Trophoblast cell (in vitro differentiated cells and primary cell): ENCODE measurements at regions not wholly inside any gene's neighbourhood (a gene's known extent, or its start where the extent isn't known, plus 50 kb on each side); places are given as distances from the start of the nearest gene placed in this dataset.

ENCODE experiments used
- DNase-seq, 2 donors: peaks; one replicate each; pipeline ENCODE4 v3.0.0-alpha.2; 2016
- H2AFZ ChIP-seq: 2 replicates; pipeline ENCODE4 v1.6.1; 2013; ENCODE audit warnings: low read length, moderate library complexity, mild to moderate bottlenecking; ENCODE audit not compliant: insufficient read depth, poor library complexity
- H2AK5ac ChIP-seq: 2 replicates; pipeline ENCODE4 v1.6.1; 2013; ENCODE audit warnings: mild to moderate bottlenecking, low read length
- H2BK120ac ChIP-seq: 2 replicates; pipeline ENCODE4 v1.6.1; 2013; ENCODE audit warnings: low read length, mild to moderate bottlenecking, moderate library complexity; ENCODE audit not compliant: insufficient read depth, poor library complexity
- H2BK12ac ChIP-seq: 2 replicates; pipeline ENCODE4 v1.6.1; 2013; ENCODE audit warnings: mild to moderate bottlenecking, low read length, moderate library complexity
- H2BK5ac ChIP-seq: 2 replicates; pipeline ENCODE4 v1.6.1; 2013; ENCODE audit warnings: low read length, low read depth, moderate library complexity, mild to moderate bottlenecking; ENCODE audit not compliant: poor library complexity
- H3K14ac ChIP-seq: 2 replicates; pipeline ENCODE4 v1.6.1; 2013; ENCODE audit warnings: mild to moderate bottlenecking, low read length
- H3K18ac ChIP-seq: 2 replicates; pipeline ENCODE4 v1.6.1; 2013; ENCODE audit warnings: mild to moderate bottlenecking, low read length
- H3K23ac ChIP-seq: 2 replicates; pipeline ENCODE4 v1.6.1; 2013; ENCODE audit warnings: low read length
- H3K27ac ChIP-seq: 2 replicates; pipeline ENCODE4 v1.5.1; 2013; ENCODE audit warnings: low read depth, mild to moderate bottlenecking, inconsistent platforms, low read length, moderate library complexity
- H3K27me3 ChIP-seq: 2 replicates; pipeline ENCODE4 v1.6.1; 2013; ENCODE audit warnings: inconsistent platforms, mild to moderate bottlenecking, low read length, moderate library complexity; ENCODE audit not compliant: insufficient read depth
- H3K36me3 ChIP-seq, 2 experiments: 1 replicate in 1 of 2; 2 replicates in 1 of 2; pipeline ENCODE4 v1.6.1; 2013; ENCODE audit warnings: low read length in 2 of 2, mild to moderate bottlenecking in 2 of 2, moderate library complexity in 1 of 2; ENCODE audit not compliant: insufficient read depth in 2 of 2, control insufficient read depth in 1 of 2
- H3K4ac ChIP-seq: 2 replicates; pipeline ENCODE4 v1.6.1; 2013; ENCODE audit warnings: low read depth, mild to moderate bottlenecking, low read length, moderate library complexity
- H3K4me1 ChIP-seq, 2 experiments: 1 replicate in 1 of 2; 2 replicates in 1 of 2; pipeline ENCODE4 v1.6.1; 2013; ENCODE audit warnings: low read length in 2 of 2, mild to moderate bottlenecking in 2 of 2, moderate library complexity in 1 of 2; ENCODE audit not compliant: insufficient read depth in 2 of 2, control insufficient read depth in 1 of 2
- H3K4me2 ChIP-seq: 2 replicates; pipeline ENCODE4 v1.6.1; 2013; ENCODE audit warnings: inconsistent platforms, mild to moderate bottlenecking, low read length, moderate library complexity
- H3K4me3 ChIP-seq: 2 replicates; pipeline ENCODE4 v1.5.1; 2013; ENCODE audit warnings: mild to moderate bottlenecking, low read depth, low read length, inconsistent platforms
- H3K79me1 ChIP-seq: one replicate; pipeline ENCODE4 v1.6.1; 2013; ENCODE audit warnings: low read length
- H3K79me2 ChIP-seq: 2 replicates; pipeline ENCODE4 v1.6.1; 2013; ENCODE audit warnings: low read length, mild to moderate bottlenecking; ENCODE audit not compliant: control insufficient read depth, insufficient read depth, poor library complexity
- H3K9ac ChIP-seq: 2 replicates; pipeline ENCODE4 v1.6.1; 2013; ENCODE audit warnings: mild to moderate bottlenecking, low read length
- H3K9me3 ChIP-seq: 2 replicates; pipeline ENCODE4 v1.6.1; 2013; ENCODE audit warnings: low read depth, mild to moderate bottlenecking, control low read depth, inconsistent platforms, low read length; ENCODE audit not compliant: insufficient read depth
- H4K12ac ChIP-seq: 2 replicates; pipeline ENCODE4 v1.6.1; 2013; ENCODE audit warnings: low read depth, mild to moderate bottlenecking, low read length, moderate library complexity
- H4K8ac ChIP-seq: 2 replicates; pipeline ENCODE4 v1.6.1; 2013; ENCODE audit warnings: low read depth, mild to moderate bottlenecking, low read length, moderate library complexity
- H4K91ac ChIP-seq: one replicate; pipeline ENCODE4 v1.6.1; 2013; ENCODE audit warnings: low read depth, mild to moderate bottlenecking, low read length, moderate library complexity
- WGBS: extraction: QIAGEN DNeasy Blood & Tissue Kit; methylation state at CpG from one replicate; pipeline ENCODE4 v1.1.7; 2013; ENCODE audit warnings: missing lambda C conversion rate; ENCODE audit not compliant: insufficient read length, insufficient coverage; ENCODE audit errors: extremely low coverage; 5-methylcytosine and 5-hydroxymethylcytosine counted together

DNA sequence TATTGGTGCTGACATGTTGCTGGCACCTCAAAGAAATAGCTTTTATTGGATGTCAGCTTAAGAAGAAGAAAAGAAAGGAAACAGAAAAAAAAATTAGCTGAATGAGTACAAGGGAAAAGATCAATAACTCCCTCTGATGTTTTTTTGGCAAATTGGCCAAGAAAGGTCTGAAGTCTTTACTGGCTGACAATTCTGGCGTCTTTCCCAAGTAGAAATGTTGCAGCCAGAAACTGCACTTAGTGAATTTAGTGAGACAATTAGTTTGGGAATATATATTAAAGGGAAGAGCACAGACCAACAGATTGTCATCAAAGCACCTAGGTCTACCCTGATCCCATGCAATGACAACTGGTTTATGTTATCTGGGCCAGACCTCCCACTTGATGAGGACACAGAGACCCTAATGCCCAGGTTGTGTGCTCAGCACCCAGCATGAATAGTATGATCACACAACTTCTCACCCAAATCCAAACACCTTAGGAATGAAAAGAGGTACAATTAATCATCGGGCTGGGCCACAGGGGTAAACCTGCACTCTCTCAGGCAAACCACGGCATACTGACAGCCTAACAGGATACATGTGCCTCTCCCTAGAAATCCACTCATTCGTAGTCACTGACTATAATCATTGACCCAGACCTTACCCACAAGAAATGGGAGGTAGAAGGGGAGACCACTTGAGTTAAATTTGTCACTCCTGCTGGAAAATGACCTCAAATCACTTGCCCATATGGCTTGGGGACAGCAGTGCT, 612.3 kb upstream of the ARID1B start:
- Histone ChIP-seq H3K18ac (no peak overlapping the region), H3K27ac (no peak overlapping the region), H4K91ac (no peak overlapping the region), H2BK12ac (no peak overlapping the region), H3K4me1 (no peaks in the 10 kb centered on the region), H2BK5ac (no peak overlapping the region), H4K8ac (no peak overlapping the region), H3K79me2 (no peaks in the 10 kb centered on the region), H2AFZ (no peak overlapping the region), H3K4ac (no peak overlapping the region), H3K27me3 (no peaks in the 10 kb centered on the region), H3K79me1 (no peaks in the 10 kb centered on the region), H3K9ac (no peak overlapping the region), H3K23ac (no peak overlapping the region), H3K4me2 (no peak overlapping the region), H2AK5ac (no peak overlapping the region), H3K36me3 (no peaks in the 10 kb centered on the region), H3K14ac (no peak overlapping the region), H2BK120ac (no peak overlapping the region), H3K9me3 (no peaks in the 10 kb centered on the region), H3K4me3 (no peak overlapping the region), H4K12ac (no peak overlapping the region)
- no peak for DNase-seq
- WGBS = no CpG with 5 or more reads among the region's 4 CpGs

DNA sequence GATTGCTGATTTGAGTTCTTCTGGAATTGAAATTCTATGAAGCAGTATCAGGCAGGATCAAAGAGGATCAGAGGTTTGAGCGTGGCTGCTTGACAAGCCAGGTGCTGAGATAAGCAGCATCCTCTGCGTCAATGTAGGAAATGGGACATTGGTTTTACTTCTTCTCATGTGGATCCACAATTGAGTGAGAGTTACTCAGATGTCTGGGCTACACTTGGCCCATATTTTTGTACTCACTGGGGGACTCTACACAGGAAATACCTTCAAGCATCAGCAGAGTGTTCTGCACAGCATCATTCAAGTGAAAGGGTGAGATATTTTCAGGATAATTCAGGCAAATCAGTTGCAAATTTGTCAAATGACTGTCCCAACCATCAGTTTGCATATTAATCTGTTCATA, 613.9 kb upstream of the ARID1B start:
- no peak for DNase-seq
- Histone ChIP-seq H3K18ac (no peak overlapping the region), H3K4ac (no peak overlapping the region), H3K27ac (no peak overlapping the region), H3K27me3 (no peaks in the 10 kb centered on the region), H2AFZ (no peak overlapping the region), H3K36me3 (no peaks in the 10 kb centered on the region), H2BK120ac (no peak overlapping the region), H3K23ac (no peak overlapping the region), H3K14ac (no peak overlapping the region), H2BK12ac (no peak overlapping the region), H3K4me2 (no peak overlapping the region), H2AK5ac (no peak overlapping the region), H4K8ac (no peak overlapping the region), H3K4me3 (no peak overlapping the region), H3K4me1 (no peaks in the 10 kb centered on the region), H3K9me3 (no peaks in the 10 kb centered on the region), H2BK5ac (no peak overlapping the region), H3K9ac (no peak overlapping the region), H4K91ac (no peak overlapping the region), H3K79me1 (no peaks in the 10 kb centered on the region), H3K79me2 (no peaks in the 10 kb centered on the region), H4K12ac (no peak overlapping the region)
- no CpG with 5 or more reads among the region's 2 CpGs for WGBS

DNA sequence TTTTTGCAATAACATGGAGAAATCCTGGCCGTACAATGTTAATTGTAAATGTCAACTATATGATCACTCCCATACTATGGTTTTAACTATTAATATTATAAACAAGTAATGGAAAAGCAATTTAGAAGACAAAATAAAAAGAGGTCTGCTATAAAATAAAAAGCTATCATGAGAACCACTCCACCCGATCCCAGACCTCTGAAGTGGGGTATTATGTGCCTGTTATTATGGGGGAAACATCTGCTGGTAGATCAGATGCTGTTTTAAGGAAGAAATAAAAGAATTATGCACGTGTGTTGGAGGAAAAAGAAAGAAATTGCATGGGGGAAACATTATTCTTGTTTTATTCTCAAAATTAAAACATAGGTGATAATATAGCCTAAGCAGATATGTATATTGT, 615.7 kb upstream of the ARID1B start:
- Histone ChIP-seq H3K9ac (no peak overlapping the region), H2BK120ac (no peak overlapping the region), H3K27me3 (no peaks in the 10 kb centered on the region), H2BK5ac (no peak overlapping the region), H3K14ac (no peak overlapping the region), H3K4me2 (no peak overlapping the region), H3K4me3 (no peak overlapping the region), H3K9me3 (no peaks in the 10 kb centered on the region), H3K23ac (no peak overlapping the region), H3K36me3 (no peaks in the 10 kb centered on the region), H4K91ac (no peak overlapping the region), H2AFZ (no peak overlapping the region), H3K18ac (no peak overlapping the region), H3K79me2 (no peaks in the 10 kb centered on the region), H4K8ac (no peak overlapping the region), H2BK12ac (no peak overlapping the region), H4K12ac (no peak overlapping the region), H2AK5ac (no peak overlapping the region), H3K27ac (no peak overlapping the region), H3K4ac (no peak overlapping the region), H3K4me1 (no peaks in the 10 kb centered on the region), H3K79me1 (no peaks in the 10 kb centered on the region)
- DNase-seq = no peak
- no CpG with 5 or more reads among the region's 3 CpGs for WGBS

DNA sequence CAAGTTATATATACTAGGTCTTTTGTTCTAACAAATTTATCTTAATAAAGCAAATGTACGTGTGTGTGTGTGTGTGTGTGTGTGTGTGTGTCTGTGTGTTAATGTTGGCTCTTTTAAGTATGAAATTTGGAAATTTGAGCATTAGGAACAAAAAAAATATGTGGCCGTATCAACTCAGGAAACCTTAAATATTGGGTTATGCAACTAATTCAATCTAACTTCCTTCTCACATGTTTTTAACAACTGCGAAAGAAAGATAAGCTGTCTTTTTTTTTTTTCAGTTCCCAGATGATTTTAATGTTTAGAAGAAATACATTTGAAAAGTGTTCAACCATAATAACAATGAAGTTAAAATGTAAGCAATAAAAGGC, 616.4 kb upstream of the ARID1B start:
- Histone ChIP-seq H3K4me3 (no peak overlapping the region), H3K36me3 (no peaks in the 10 kb centered on the region), H3K4me2 (no peak overlapping the region), H4K91ac (no peak overlapping the region), H4K12ac (no peak overlapping the region), H3K18ac (no peak overlapping the region), H3K4me1 (no peaks in the 10 kb centered on the region), H3K27ac (no peak overlapping the region), H4K8ac (no peak overlapping the region), H2BK12ac (no peak overlapping the region), H3K14ac (no peak overlapping the region), H3K23ac (no peak overlapping the region), H3K79me1 (no peaks in the 10 kb centered on the region), H2AFZ (no peak overlapping the region), H2AK5ac (no peak overlapping the region), H3K9ac (no peak overlapping the region), H2BK120ac (no peak overlapping the region), H3K79me2 (no peaks in the 10 kb centered on the region), H3K9me3 (no peaks in the 10 kb centered on the region), H2BK5ac (no peak overlapping the region), H3K27me3 (no peaks in the 10 kb centered on the region), H3K4ac (no peak overlapping the region)
- no CpG with 5 or more reads among the region's 3 CpGs for WGBS
- no peak for DNase-seq
